ENCODE measurements at regions not wholly inside any gene's neighbourhood (a gene's known extent, or its start where the extent isn't known, plus 50 kb on each side); places are given as distances from the start of the nearest gene placed in this dataset.

DNA sequence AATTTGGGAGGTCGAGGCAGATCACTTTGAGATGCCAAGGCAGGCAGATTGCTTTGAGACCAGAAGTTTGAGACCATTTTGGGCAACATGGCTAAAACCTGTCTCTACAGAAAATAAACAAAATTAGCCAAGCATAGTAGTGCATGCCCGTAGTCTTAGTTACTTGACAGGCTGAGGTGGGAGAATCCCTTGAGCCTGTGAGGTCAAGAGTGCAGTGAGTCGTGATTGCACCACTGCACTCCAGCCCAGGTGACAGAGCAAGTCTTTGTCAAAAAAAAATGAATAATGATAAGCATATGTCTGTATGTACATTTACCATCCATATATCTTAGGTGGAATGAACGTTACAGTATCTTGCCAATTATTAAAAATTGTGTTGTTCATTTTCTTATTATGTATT lies 2447.7 kb downstream of the PCDH9 start:
- ATAC-seq (no peak), FAIRE-seq (no peak), DNase-seq (ENCODE audit: low spot score) (no peak)
- Histone ChIP-seq H3K9me3 (ENCODE audit: low read length) (no peaks in the 10 kb centered on the region), H3K4me2 (ENCODE audit: low read depth, low read length) (no peak overlapping the region), H3K79me2 (ENCODE audit: insufficient read depth, low read length) (no peaks in the 10 kb centered on the region), H3K27ac (ENCODE audit: extremely low read length, insufficient read depth, low read length) (no peak overlapping the region), H4K20me1 (ENCODE audit: insufficient read depth, low read length) (no peaks in the 10 kb centered on the region), H3K9ac (ENCODE audit: insufficient read depth, low read depth, low read length) (no peak overlapping the region), H3K4me1 (ENCODE audit: insufficient read depth, low read length) (no peaks in the 10 kb centered on the region), H2AFZ (ENCODE audit: low read length) (no peak overlapping the region), H3K4me3 (replicated peaks in 1 of 3; ENCODE audit: insufficient read depth in 1 of 3, low read depth in 2 of 3, low read length in 3 of 3) (no peak overlapping the region), H3K27me3 (ENCODE audit: control insufficient read depth in 1 of 2, insufficient read depth in 2 of 2, low read length in 2 of 2) (no peaks in the 10 kb centered on the region), H3K36me3 (replicated peaks in 1 of 2; ENCODE audit: control insufficient read depth in 1 of 2, insufficient read depth in 2 of 2, low read length in 2 of 2) (no peaks in the 10 kb centered on the region)
- no TSS peak for BruUV-seq (replicated peaks)
- 2% methylated on average over 4 of the region's 4 CpGs for WGBS (ENCODE audit: low lambda C conversion rate)
- ChIA-PET CTCF (ENCODE audit: low intra/inter-chr PET ratio, low total read pairs) (no interaction called here), POLR2A (no interaction called here)
- in situ Hi-C loops (cut with HindIII; ENCODE audit: extremely low pct_ligation_motif_present, low pct_unique_long_range_greater_than_20kb) = no loop called here
- no peak for TF ChIP-seq ZNF569 (CRISPR knock-in tag; IDR thresholded peaks at IDR 0.05; ENCODE audit: borderline replicate concordance)
- no peak for TF ChIP-seq SMARCC2 (IDR thresholded peaks at IDR 0.05)
- TF ChIP-seq RBFOX2 (IDR thresholded peaks at IDR 0.05; ENCODE audit: low read depth, low read length) = no peak
- TF ChIP-seq SP4 (CRISPR knock-in tag; IDR thresholded peaks at IDR 0.05) = no peak
- TF ChIP-seq, protein P1, sequence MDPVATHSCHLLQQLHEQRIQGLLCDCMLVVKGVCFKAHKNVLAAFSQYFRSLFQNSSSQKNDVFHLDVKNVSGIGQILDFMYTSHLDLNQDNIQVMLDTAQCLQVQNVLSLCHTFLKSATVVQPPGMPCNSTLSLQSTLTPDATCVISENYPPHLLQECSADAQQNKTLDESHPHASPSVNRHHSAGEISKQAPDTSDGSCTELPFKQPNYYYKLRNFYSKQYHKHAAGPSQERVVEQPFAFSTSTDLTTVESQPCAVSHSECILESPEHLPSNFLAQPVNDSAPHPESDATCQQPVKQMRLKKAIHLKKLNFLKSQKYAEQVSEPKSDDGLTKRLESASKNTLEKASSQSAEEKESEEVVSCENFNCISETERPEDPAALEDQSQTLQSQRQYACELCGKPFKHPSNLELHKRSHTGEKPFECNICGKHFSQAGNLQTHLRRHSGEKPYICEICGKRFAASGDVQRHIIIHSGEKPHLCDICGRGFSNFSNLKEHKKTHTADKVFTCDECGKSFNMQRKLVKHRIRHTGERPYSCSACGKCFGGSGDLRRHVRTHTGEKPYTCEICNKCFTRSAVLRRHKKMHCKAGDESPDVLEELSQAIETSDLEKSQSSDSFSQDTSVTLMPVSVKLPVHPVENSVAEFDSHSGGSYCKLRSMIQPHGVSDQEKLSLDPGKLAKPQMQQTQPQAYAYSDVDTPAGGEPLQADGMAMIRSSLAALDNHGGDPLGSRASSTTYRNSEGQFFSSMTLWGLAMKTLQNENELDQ (CRISPR knock-in tag; IDR thresholded peaks at IDR 0.05; ENCODE audit: borderline replicate concordance) = no peak
- TF ChIP-seq ZNF235 (CRISPR knock-in tag; IDR thresholded peaks at IDR 0.05; ENCODE audit: borderline replicate concordance) = no peak
- TF ChIP-seq, protein P2, sequence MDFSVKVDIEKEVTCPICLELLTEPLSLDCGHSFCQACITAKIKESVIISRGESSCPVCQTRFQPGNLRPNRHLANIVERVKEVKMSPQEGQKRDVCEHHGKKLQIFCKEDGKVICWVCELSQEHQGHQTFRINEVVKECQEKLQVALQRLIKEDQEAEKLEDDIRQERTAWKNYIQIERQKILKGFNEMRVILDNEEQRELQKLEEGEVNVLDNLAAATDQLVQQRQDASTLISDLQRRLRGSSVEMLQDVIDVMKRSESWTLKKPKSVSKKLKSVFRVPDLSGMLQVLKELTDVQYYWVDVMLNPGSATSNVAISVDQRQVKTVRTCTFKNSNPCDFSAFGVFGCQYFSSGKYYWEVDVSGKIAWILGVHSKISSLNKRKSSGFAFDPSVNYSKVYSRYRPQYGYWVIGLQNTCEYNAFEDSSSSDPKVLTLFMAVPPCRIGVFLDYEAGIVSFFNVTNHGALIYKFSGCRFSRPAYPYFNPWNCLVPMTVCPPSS (IDR thresholded peaks at IDR 0.05) = no peak
- TF ChIP-seq TRIM24 (CRISPR knock-in tag; IDR thresholded peaks at IDR 0.05) = no peak
- no peak for TF ChIP-seq ZSCAN31 (CRISPR knock-in tag; IDR thresholded peaks at IDR 0.05; ENCODE audit: low read depth)
- no peak for TF ChIP-seq TBP (CRISPR knock-in tag; IDR thresholded peaks at IDR 0.05)
- no peak for TF ChIP-seq SIN3B (IDR thresholded peaks at IDR 0.05; ENCODE audit: low read length)
- TF ChIP-seq NFIB (CRISPR knock-in tag; IDR thresholded peaks at IDR 0.05; ENCODE audit: borderline replicate concordance) = no peak
- TF ChIP-seq NCOA1 (CRISPR knock-in tag; IDR thresholded peaks at IDR 0.05) = no peak
- TF ChIP-seq KDM6A (CRISPR knock-in tag; IDR thresholded peaks at IDR 0.05; ENCODE audit: low read depth) = no peak
- intact Hi-C loops (cut with micrococcal nuclease; ENCODE audit: unreplicated experiment) = no loop called here
